ENCODE measurements at regions not wholly inside any gene's neighbourhood (a gene's known extent, or its start where the extent isn't known, plus 50 kb on each side); places are given as distances from the start of the nearest gene placed in this dataset.

- TF ChIP-seq POLR2AphosphoS5 (IDR thresholded peaks at IDR 0.05; ENCODE audit: low read depth, low read length) (no peak), TAF1 (IDR thresholded peaks at IDR 0.05; ENCODE audit: low read depth, low read length) (no peak), POU2F2 (IDR thresholded peaks at IDR 0.05; ENCODE audit: low read depth, low read length) (no peak), POLR2A (IDR thresholded peaks at IDR 0.05; ENCODE audit: low read depth, low read length) (no peak), SPI1 (IDR thresholded peaks at IDR 0.05; ENCODE audit: low read depth, low read length) (no peak), PAX5 (IDR thresholded peaks at IDR 0.05; ENCODE audit: insufficient read depth, low read length, severe bottlenecking) (no peak)
Measured at GRCh38 chr15:59830873-59831272, 141.8 kb upstream of the BNIP2 start.

All from GM12891 (cell line).